ENCODE measurements at regions not wholly inside any gene's neighbourhood (a gene's known extent, or its start where the extent isn't known, plus 50 kb on each side); places are given as distances from the start of the nearest gene placed in this dataset.

DNA sequence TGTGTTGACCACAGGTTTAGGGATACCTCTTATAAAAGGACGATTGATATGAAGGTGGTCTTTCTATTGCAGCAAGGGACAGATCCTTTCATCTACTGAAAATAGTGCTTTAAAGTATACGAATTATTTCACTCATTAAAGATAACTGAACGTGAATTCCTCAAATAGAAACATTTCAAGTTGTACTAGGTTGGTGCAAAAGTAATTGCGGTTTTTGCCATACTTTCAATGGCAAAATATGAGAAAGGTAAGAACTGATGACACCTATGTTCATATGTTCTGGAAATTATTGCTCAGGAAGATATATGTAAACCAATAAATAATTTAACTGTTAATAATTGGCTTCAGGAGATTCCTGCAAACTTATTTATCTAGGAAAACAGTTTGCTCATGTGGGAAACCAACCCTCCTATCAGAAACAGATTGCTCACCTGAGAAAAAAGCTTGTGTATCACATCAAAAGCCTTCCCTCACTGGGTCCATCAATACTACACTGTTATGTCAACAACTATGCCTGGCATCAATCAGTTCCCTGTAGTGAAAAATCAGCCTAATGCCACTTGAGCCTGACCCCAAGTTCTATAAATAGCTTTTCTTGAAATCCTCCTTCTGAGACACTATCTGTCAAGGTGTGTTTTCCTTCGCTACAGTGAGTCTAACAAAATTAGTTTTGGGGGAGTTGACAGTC is 81.5 kb upstream of the ACSL3 start:
- TF ChIP-seq POLR2AphosphoS5 (IDR thresholded peaks at IDR 0.05) (no peak), POLR2A (IDR thresholded peaks at IDR 0.05) (no peak)
- H3K9me3 ChIP-seq: no peaks in the 10 kb centered on the region
- 79% methylated on average over 5 of the region's 5 CpGs for WGBS
- no peaks in the 10 kb centered on the region for H3K36me3 ChIP-seq
- DNase-seq (ENCODE audit: low spot score): no peak
- H3K27me3 ChIP-seq (replicated peaks; ENCODE audit: insufficient read depth): no peaks in the 10 kb centered on the region
- no peak overlapping the region for H3K4me3 ChIP-seq
- intact Hi-C loops (cut with DNase I): no loop called here
- no peaks in the 10 kb centered on the region for H3K4me1 ChIP-seq (replicated peaks)
- no peak overlapping the region for H3K27ac ChIP-seq

- TF ChIP-seq, protein P1, sequence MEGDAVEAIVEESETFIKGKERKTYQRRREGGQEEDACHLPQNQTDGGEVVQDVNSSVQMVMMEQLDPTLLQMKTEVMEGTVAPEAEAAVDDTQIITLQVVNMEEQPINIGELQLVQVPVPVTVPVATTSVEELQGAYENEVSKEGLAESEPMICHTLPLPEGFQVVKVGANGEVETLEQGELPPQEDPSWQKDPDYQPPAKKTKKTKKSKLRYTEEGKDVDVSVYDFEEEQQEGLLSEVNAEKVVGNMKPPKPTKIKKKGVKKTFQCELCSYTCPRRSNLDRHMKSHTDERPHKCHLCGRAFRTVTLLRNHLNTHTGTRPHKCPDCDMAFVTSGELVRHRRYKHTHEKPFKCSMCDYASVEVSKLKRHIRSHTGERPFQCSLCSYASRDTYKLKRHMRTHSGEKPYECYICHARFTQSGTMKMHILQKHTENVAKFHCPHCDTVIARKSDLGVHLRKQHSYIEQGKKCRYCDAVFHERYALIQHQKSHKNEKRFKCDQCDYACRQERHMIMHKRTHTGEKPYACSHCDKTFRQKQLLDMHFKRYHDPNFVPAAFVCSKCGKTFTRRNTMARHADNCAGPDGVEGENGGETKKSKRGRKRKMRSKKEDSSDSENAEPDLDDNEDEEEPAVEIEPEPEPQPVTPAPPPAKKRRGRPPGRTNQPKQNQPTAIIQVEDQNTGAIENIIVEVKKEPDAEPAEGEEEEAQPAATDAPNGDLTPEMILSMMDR (IDR thresholded peaks at IDR 0.05): no peak
- TF ChIP-seq POLR2A (IDR thresholded peaks at IDR 0.05): no peak
- TF ChIP-seq POLR2AphosphoS5 (IDR thresholded peaks at IDR 0.05): no peak
- no peaks in the 10 kb centered on the region for H3K4me1 ChIP-seq (replicated peaks)
- H3K36me3 ChIP-seq: no peaks in the 10 kb centered on the region
- no peaks in the 10 kb centered on the region for H3K27me3 ChIP-seq (replicated peaks; ENCODE audit: insufficient read depth)
- intact Hi-C loops (cut with DNase I): no loop called here
- no peak overlapping the region for H3K4me3 ChIP-seq
- no peaks in the 10 kb centered on the region for H3K9me3 ChIP-seq
- no peak overlapping the region for H3K27ac ChIP-seq
- 87% methylated on average over 4 of the region's 4 CpGs for WGBS
- DNase-seq (ENCODE audit: low spot score): no peak
These were observed 80.8 kb upstream of the ACSL3 start for GRCh38 chr2:222780051-222780450.

GRCh38 chr2:222782201-222782730 is 78.6 kb upstream of the ACSL3 start:
- TF ChIP-seq POLR2A (IDR thresholded peaks at IDR 0.05): no peak
- Histone ChIP-seq H3K27ac (no peak overlapping the region), H3K4me1 (replicated peaks) (no peaks in the 10 kb centered on the region), H3K4me3 (no peak overlapping the region), H3K27me3 (replicated peaks; ENCODE audit: insufficient read depth) (no peaks in the 10 kb centered on the region), H3K36me3 (no peaks in the 10 kb centered on the region), H3K9me3 (no peaks in the 10 kb centered on the region)
- intact Hi-C loops (cut with DNase I): no loop called here
- 79% methylated on average over 6 of the region's 6 CpGs for WGBS
- DNase-seq (ENCODE audit: low spot score): no peak

- DNase-seq (ENCODE audit: low spot score): no peak
- WGBS: 95% methylated on average over 1 of the region's 1 CpG
- Histone ChIP-seq H3K4me1 (replicated peaks) (no peaks in the 10 kb centered on the region), H3K4me3 (no peak overlapping the region), H3K27ac (no peak overlapping the region), H3K9me3 (no peaks in the 10 kb centered on the region), H3K36me3 (no peaks in the 10 kb centered on the region), H3K27me3 (replicated peaks; ENCODE audit: insufficient read depth) (no peaks in the 10 kb centered on the region)
- TF ChIP-seq POLR2A (IDR thresholded peaks at IDR 0.05) (no peak), POLR2AphosphoS5 (IDR thresholded peaks at IDR 0.05) (no peak)
- TF ChIP-seq, protein P1 (IDR thresholded peaks at IDR 0.05): no peak
- intact Hi-C loops (cut with DNase I): no loop called here
These were observed 77.2 kb upstream of the ACSL3 start for GRCh38 chr2:222783592-222783991.

GRCh38 chr2:222790932-222791331 is 69.9 kb upstream of the ACSL3 start:
- Histone ChIP-seq H3K27me3 (replicated peaks; ENCODE audit: insufficient read depth) (no peaks in the 10 kb centered on the region), H3K4me3 (no peak overlapping the region), H3K36me3 (no peaks in the 10 kb centered on the region), H3K27ac (peak overlapping the region in 1 of 2 donors; percentile 56), H3K4me1 (replicated peaks) (peaks cover 9% of the 10 kb centered on the region), H3K9me3 (no peaks in the 10 kb centered on the region)
- TF ChIP-seq, protein P1 (IDR thresholded peaks at IDR 0.05): no peak
- TF ChIP-seq POLR2AphosphoS5 (IDR thresholded peaks at IDR 0.05) (no peak), POLR2A (IDR thresholded peaks at IDR 0.05) (no peak)
- DNase-seq (ENCODE audit: low spot score): no peak
- intact Hi-C loops (cut with DNase I): loop anchor here (10.0 kb wide), 1 partner anchor 86 kb away; no protein-coding TSS in a partner anchor
- 91% methylated on average over 7 of the region's 7 CpGs for WGBS
